Ovary (tissue), 7 donors: ENCODE measurements at regions not wholly inside any gene's neighbourhood (a gene's known extent, or its start where the extent isn't known, plus 50 kb on each side); places are given as distances from the start of the nearest gene placed in this dataset.

Experiments used
- DNase-seq, 5 donors: peaks; one replicate each; pipeline ENCODE4 v3.0.0-alpha.2; 2019 to 2020
- H3K27ac ChIP-seq, 2 donors: fragments of 200-600 bp; one replicate each; pipeline versions ENCODE4 v1.5.1 to v1.8.0; 2019 to 2022
- H3K27me3 ChIP-seq: fragments of 200-600 bp; one replicate; pipeline ENCODE4 v1.8.0; 2022
- H3K36me3 ChIP-seq: fragments of 200-600 bp; sonication (generic); one replicate; pipeline ENCODE4 v1.5.1; 2019
- H3K4me1 ChIP-seq: one replicate; pipeline ENCODE4 v1.8.1; 2013; ENCODE audit warnings: mild to moderate bottlenecking, moderate library complexity; ENCODE audit not compliant: insufficient read depth
- H3K4me3 ChIP-seq: fragments of 200-600 bp; sonication (generic); one replicate; pipeline ENCODE4 v1.5.1; 2017
- H3K9me3 ChIP-seq, 2 donors: fragments of 200-600 bp in 1 of 2; sonication (generic) in 1 of 2; one replicate each; pipeline versions ENCODE4 v1.5.1 to v1.8.1; 2013 to 2019; ENCODE audit warnings: mild to moderate bottlenecking in 1 of 2, moderate library complexity in 1 of 2
- CTCF ChIP-seq, 3 donors: fragments of 450-650 bp in 2 of 3; fragments of 200-600 bp in 1 of 3; IDR thresholded peaks; one replicate each; pipeline versions ENCODE4 v1.5.1 to v1.8.0; 2016 to 2022; ENCODE audit warnings: antibody characterized with exemption in 3 of 3, mild to moderate bottlenecking in 1 of 3
- EP300 ChIP-seq: sonication (generic); formaldehyde crosslinking; IDR thresholded peaks from one replicate; pipeline ENCODE4 v1.6.1; 2017; ENCODE audit warnings: antibody characterized with exemption
- POLR2A ChIP-seq: fragments of 450-650 bp; IDR thresholded peaks from one replicate; pipeline ENCODE4 v1.6.1; 2017; ENCODE audit warnings: antibody characterized with exemption, mild to moderate bottlenecking, moderate library complexity
- WGBS, 3 donors: extraction: QIAGEN DNeasy Blood & Tissue Kit in 1 of 3; methylation state at CpG; one replicate each; pipeline versions ENCODE4 v1.1.5 to v1.1.7; 2013 to 2017; 5-methylcytosine and 5-hydroxymethylcytosine counted together
- intact Hi-C, 4 donors: fragments of 100-400 bp; cut with DNase I; formaldehyde crosslinking; loops; one replicate each; pipeline versions ENCODE4 v1.11.0 to v1.15.1; 2022 to 2023
- donor health status: DM: no; HTN: no; CAD: no; lungs with moderate emphysema.
- donor health status: DM: no; HTN: no; CAD: no.
- donor health status: Bipolar disorder and iron deficiency.
- donor health status: DM: no; HTN: no; CAD: no.
- donor health status: DM: yes; HTN: yes; CAD: no.

DNA sequence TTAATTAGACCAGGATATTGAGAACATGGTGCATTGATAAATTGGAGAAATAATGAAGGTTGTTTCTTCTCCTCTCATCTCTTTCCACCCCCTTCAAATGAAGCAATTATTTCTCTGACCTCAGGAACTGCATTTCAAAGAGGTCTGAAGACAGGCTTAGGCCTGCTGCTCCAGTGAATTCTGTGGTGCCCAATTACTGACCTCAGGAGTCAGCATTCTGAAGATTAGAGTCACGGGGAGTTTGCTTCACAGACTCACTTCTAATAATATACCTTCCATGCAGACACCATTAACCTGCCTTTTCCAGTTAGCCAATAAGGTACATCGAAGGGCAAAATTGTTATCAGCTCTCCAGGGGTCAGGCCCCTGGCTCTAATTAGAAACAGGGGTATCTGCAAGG is 270.9 kb downstream of the GAS1 start:
- H3K27me3 ChIP-seq, result no peaks in the 10 kb centered on the region

GRCh38 chr9:86675805-86676204 is 271.5 kb downstream of the GAS1 start:
- Histone ChIP-seq H3K4me3 (no peak overlapping the region), H3K27ac (no peak overlapping the region), H3K36me3 (no peaks in the 10 kb centered on the region), H3K27me3 (no peaks in the 10 kb centered on the region), H3K9me3 (no peaks in the 10 kb centered on the region), H3K4me1 (no peaks in the 10 kb centered on the region)
- intact Hi-C loops, result no loop called here
- no peak for DNase-seq
- WGBS, 3 donors, result 88 to 92% (median 89%) methylated on average over 5 of the region's 5 CpGs
- TF ChIP-seq POLR2A (no peak), CTCF (IDR thresholded peaks at IDR 0.05) (no peak), EP300 (no peak)

More for the DNA sequence above, 270.9 kb downstream of the GAS1 start:
- H3K36me3 ChIP-seq, result no peaks in the 10 kb centered on the region
- intact Hi-C loops, result no loop called here
- no peak overlapping the region for H3K4me3 ChIP-seq
- no peaks in the 10 kb centered on the region for H3K4me1 ChIP-seq
- TF ChIP-seq POLR2A, result no peak
- no peak for TF ChIP-seq EP300
- TF ChIP-seq CTCF (IDR thresholded peaks at IDR 0.05), result no peak
- WGBS, 3 donors, result 75 to 85% (median 82%) methylated on average over 2 of the region's 2 CpGs
- no peak for DNase-seq
- no peak overlapping the region for H3K27ac ChIP-seq
- H3K9me3 ChIP-seq, result no peaks in the 10 kb centered on the region

DNA sequence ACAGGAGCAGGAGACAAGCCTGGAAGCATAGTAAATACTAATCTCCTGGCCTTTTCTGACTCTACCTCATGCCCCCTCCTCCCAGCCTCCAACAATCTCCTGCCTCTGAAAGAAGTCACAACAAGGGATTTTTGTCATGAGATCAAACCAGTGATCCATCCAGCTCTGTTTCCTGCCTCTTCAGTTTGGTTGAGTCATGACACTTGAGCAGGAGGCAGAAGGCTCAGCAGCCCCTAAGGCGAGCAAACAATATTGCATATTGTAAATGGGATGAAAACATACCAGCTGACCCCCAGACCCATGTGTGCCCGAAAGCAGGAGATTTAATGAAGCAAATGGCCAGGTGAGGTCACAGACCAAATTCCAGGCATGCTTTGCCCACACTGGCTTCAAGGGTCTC is 272.8 kb downstream of the GAS1 start:
- 69 to 98% (median 93%) methylated on average over 2 of the region's 2 CpGs for WGBS, 3 donors
- peaks cover 2% of the 10 kb centered on the region for H3K4me1 ChIP-seq
- no peak for TF ChIP-seq EP300
- no peak for TF ChIP-seq POLR2A
- TF ChIP-seq CTCF (IDR thresholded peaks at IDR 0.05), result no peak
- no peaks in the 10 kb centered on the region for H3K36me3 ChIP-seq
- H3K27ac ChIP-seq, result no peak overlapping the region
- H3K4me3 ChIP-seq, result no peak overlapping the region
- intact Hi-C loops, result no loop called here
- H3K27me3 ChIP-seq, result no peaks in the 10 kb centered on the region
- DNase-seq, result no peak
- H3K9me3 ChIP-seq, result no peaks in the 10 kb centered on the region

- DNase-seq, result no peak
- TF ChIP-seq POLR2A, result no peak
- peaks cover 2% of the 10 kb centered on the region for H3K4me1 ChIP-seq
- no peaks in the 10 kb centered on the region for H3K9me3 ChIP-seq
- no peak overlapping the region for H3K4me3 ChIP-seq
- intact Hi-C loops, result no loop called here
- no peaks in the 10 kb centered on the region for H3K27me3 ChIP-seq
- H3K36me3 ChIP-seq, result no peaks in the 10 kb centered on the region
- 94 to 98% (median 95%) methylated on average over 2 of the region's 2 CpGs for WGBS, 3 donors
- H3K27ac ChIP-seq, result no peak overlapping the region
These were observed 274.3 kb downstream of the GAS1 start for GRCh38 chr9:86672966-86673365.

- peaks cover 2% of the 10 kb centered on the region for H3K4me1 ChIP-seq
- DNase-seq, result no peak
- TF ChIP-seq POLR2A (no peak), EP300 (no peak), CTCF (IDR thresholded peaks at IDR 0.05) (no peak)
- WGBS, 3 donors, result 76 to 84% (median 81%) methylated on average over 9 of the region's 9 CpGs
- no peaks in the 10 kb centered on the region for H3K9me3 ChIP-seq
- H3K4me3 ChIP-seq, result no peak overlapping the region
- H3K27ac ChIP-seq, result no peak overlapping the region
- no peaks in the 10 kb centered on the region for H3K36me3 ChIP-seq
- H3K27me3 ChIP-seq, result no peaks in the 10 kb centered on the region
- intact Hi-C loops, result no loop called here
These were observed 275.0 kb downstream of the GAS1 start for GRCh38 chr9:86672301-86672700.
